ENCODE measurements at regions not wholly inside any gene's neighbourhood (a gene's known extent, or its start where the extent isn't known, plus 50 kb on each side); places are given as distances from the start of the nearest gene placed in this dataset.

DNA sequence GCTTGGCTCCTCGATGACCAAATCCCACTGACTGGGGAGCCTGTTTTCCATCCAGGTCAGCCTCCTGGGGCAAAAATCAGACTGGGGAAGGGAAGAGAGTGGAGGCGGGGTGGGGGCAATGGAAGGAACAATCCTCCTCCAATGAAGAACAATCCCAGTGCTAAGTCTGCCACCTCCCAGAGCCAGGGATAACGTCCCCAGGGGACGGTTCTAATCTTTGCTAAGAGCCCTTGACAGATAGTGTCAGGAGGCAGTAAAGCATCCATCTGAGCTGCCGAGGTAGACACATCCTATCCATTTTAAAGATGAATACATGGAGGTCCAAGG is 298.5 kb upstream of the MSX2 start:
- no peak for ATAC-seq (ENCODE audit: low FRiP score)
- no peak for TF ChIP-seq CTCF (IDR thresholded peaks at IDR 0.05)
- no peak for DNase-seq (ENCODE audit: low spot score)

GRCh38 chr5:174426388-174426787 is 298.0 kb upstream of the MSX2 start:
- no peak for TF ChIP-seq CTCF (IDR thresholded peaks at IDR 0.05)
- no peak for DNase-seq (ENCODE audit: low spot score)
- ATAC-seq (ENCODE audit: low FRiP score), result no peak

DNA sequence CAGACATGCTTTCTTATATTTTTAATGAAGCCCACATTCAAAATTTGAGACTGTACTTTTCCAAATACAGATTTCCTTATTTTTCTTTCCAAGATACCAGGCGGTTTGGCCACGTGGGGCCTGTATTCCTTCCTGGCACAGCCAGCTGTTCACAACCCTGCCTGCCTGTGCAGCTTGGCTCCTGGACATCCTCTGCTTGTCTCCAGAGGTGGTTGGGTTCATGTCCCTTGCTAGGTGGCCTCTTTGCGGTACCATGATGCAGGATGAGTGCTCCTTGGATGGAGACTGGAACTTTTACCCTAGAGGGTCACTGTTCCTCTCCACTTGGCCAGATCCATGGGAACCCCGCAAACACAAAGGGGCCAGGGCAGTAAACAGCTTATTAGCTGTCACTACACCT is 297.5 kb upstream of the MSX2 start:
- no peak for DNase-seq (ENCODE audit: low spot score)
- no peak for ATAC-seq (ENCODE audit: low FRiP score)
- no peak for TF ChIP-seq CTCF (IDR thresholded peaks at IDR 0.05)

DNA sequence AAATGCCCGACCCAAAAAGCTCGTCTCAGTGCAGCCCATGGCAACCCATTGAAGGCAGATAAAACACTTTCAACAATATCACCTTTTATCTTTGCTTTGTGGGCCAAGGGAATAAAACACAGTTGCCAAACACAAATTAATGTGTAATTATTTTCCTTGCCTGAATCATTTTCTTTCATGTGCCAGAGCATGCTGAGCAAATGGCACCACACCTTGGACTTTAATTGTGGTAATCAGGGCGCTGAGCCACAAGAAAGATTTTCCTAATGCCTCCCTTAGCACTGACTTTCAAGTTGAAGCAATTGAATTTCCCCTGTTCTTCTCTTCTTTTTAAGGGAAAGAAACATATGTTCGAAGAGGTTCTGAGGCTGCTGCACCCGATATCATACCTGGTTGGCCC is 297.1 kb upstream of the MSX2 start:
- no peak for TF ChIP-seq CTCF (IDR thresholded peaks at IDR 0.05)
- DNase-seq (ENCODE audit: low spot score) (no peak), ATAC-seq (ENCODE audit: low FRiP score) (no peak)

- no peak for ATAC-seq (ENCODE audit: low FRiP score)
- no peak for TF ChIP-seq CTCF (IDR thresholded peaks at IDR 0.05)
Measured at GRCh38 chr5:174428895-174429294, 295.5 kb upstream of the MSX2 start.

GRCh38 chr5:174430940-174431339 is 293.4 kb upstream of the MSX2 start:
- no peak for ATAC-seq (ENCODE audit: low FRiP score)

More at GRCh38 chr5:174428895-174429294, 295.5 kb upstream of the MSX2 start:
- no peak for DNase-seq (ENCODE audit: low spot score)

DNA sequence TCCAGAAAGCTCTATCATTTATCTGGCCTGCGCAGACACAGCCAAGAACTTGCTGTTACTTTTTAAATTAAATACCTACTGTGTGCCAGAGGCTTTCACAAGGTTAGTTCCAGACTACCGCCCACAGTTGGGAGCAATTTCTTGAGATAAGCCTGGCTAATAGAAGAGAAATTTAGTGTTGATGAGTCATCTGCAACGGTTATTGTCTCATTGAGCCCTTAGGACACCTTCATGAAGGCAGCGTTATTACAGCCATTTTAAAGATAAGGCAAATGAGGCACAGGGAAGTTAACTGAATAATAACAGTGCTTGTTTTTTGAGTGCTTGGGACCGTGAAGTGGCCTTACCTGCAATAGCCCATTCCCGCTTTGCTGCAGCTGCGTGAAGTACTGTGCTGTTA is 292.9 kb upstream of the MSX2 start:
- no peak for TF ChIP-seq CTCF (IDR thresholded peaks at IDR 0.05)
- ATAC-seq (ENCODE audit: low FRiP score) (no peak), DNase-seq (ENCODE audit: low spot score) (no peak)

More at GRCh38 chr5:174430940-174431339, 293.4 kb upstream of the MSX2 start:
- DNase-seq (ENCODE audit: low spot score), result no peak
- no peak for TF ChIP-seq CTCF (IDR thresholded peaks at IDR 0.05)
